Left ventricle myocardium superior (tissue), 1 donor: ENCODE measurements at regions not wholly inside any gene's neighbourhood (a gene's known extent, or its start where the extent isn't known, plus 50 kb on each side); places are given as distances from the start of the nearest gene placed in this dataset.

ENCODE experiments used
- ATAC-seq: fragments of 200-7000 bp; cut with Tn5 transposase; one replicate; pipeline ENCODE4 v1.9.1; 2020; ENCODE audit warnings: mild to moderate bottlenecking, moderate library complexity
- DNase-seq: peaks from one replicate; pipeline ENCODE4 v3.0.0-alpha.2; 2020
- intact Hi-C: fragments of 100-400 bp; cut with micrococcal nuclease; formaldehyde crosslinking; loops from one replicate; pipeline ENCODE4 v1.11.0; 2022
- donor health status: DM: no; HTN: yes; CAD: no; lungs with severe emphysema.

DNA sequence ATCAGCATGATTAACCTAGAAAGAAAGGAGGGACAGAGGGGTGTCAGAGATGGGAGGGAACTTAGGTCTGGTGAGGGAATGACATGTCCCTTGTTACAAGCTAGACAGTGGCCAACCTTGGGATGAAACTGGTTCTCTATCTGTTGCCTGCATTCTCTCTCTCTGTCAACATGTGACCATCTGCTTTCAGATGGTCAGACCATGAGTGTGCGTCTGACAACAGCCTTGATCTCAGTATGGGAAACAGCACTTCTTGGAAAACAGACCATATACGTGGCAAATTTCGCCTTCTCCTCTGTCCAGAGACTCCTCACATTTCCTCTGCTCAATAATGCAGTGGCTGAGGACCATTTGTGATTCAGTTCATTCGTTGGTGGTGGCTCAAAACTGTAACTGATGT lies 845.9 kb downstream of the TYW1 start:
- no peak for DNase-seq
- no peak for ATAC-seq
- intact Hi-C loops, result no loop called here

DNA sequence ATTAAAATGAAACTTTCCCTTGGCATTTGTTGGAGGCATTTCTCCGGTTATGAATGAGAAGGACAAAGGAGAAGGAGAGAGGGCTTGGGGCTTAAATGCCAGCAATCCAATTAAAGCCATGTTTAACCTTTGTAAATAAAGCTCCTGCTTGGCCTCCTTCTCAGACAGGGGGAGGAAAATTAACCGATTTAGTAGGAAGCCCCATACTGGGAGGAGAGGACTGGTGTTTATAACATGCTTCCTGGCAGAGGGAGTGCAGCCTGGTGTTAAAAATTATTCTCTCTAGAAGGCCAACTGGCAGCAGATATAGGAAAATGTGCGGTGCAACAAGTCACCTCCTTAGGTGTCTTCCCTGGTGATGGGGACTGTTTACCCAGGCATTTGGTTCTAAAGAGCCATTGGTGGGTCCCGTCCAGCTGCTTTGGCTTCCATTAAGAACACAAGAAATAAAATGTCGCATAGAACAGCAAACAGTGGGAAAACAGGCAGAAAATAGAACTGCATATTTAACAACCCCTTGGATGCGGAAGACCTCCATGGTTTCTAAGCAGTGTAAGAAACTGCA lies 846.5 kb downstream of the TYW1 start:
- intact Hi-C loops, result no loop called here
- DNase-seq, result no peak
- no peak for ATAC-seq

DNA sequence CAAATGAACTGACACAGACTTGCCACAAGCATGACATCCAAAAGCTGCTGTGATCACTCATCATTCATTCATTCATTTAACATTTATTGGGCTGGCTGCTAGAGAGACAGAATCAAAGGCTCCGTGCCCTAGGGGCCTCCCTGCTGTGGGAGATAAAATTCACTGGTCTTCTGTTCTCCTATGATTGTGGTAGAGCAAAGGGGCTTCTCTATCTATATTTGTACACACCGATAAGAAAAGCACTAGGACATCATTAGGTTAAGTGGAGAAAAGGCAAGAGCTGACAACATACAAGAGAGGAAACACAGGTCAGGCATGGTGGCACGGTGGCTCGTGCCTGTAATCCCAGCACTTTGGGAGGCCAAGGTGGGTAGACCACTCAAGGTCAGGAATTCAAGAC lies 847.0 kb downstream of the TYW1 start:
- no peak for ATAC-seq

DNA sequence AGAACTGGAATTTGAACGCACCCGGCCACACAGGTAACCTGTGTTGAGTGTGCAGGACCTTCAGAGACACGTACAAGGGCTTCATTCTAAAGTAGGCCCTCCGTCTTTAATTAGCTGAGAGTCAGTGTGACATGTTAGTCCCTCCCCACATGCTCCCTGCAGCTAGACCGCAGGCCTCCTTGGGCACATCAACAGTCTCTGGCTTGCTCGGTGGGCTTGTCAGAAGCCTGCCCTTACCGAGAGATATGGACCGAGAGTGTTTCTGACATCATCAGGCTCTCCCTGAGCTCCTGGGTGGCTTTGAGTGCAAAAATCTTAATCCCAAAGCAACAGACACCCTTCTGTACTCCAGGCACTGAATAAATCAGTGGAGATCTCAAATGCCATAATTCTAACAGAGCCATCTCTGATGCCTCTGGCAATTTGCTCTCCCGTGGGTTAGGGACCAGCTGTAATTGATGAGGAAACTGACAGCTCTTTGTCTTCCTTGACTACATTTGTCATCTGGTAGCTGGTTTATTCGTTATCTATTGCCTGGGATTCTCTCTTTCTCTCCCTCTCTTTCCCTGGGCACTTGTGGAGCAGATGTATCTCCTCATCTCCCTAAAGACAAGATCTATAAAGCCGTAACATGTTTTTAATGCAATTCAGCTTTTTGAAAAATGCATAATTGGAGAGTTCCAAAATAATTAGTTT lies 850.6 kb downstream of the TYW1 start:
- DNase-seq (no peak), ATAC-seq (no peak)
- intact Hi-C loops, result no loop called here

More for the DNA sequence above, 847.0 kb downstream of the TYW1 start:
- intact Hi-C loops, result no loop called here
- no peak for DNase-seq

DNA sequence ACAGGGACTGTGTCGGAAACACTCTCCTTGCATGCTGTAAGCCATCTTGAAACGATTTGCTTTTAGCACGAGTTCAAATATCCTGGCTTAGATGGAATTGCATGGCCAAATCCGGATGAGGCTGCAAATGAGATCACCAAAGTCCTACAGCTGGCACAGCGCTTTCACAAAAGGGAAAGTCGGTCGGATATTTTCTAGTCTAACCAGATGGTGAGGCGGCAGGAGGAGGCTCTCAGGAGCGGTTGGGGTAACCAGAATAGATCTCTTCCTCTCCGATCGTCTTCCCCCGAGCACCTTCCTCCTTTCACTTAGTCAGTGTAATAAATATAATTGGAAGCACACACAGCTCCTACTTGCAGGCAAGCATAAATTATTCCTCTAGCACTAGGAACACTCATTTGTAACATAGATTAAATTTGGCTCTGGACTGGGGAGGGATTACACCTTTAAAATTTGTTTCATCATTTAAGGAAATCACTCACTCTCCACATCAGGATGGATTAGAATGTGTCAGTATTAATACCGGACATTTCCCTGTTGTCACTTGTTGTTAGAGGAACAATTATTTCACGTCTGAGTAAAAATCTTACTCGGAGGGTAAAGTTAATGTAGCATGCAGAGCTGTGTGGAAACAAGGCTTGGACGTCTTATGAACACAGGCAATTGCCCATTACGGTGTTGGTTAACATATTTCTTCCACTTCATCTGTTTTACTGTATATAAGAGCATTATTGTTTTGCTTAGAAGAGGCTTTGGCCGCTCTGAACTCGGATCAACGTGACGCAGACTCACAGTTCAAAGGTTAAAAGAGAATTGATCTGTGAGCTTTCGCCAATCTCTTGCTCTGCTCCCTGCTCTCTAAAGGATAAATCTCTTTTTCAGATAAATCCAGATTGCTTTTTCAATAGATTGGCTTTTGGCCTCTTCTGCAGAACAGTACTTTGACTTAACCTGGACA lies 857.9 kb downstream of the TYW1 start:
- intact Hi-C loops, result no loop called here
- ATAC-seq (no peak), DNase-seq (no peak)

DNA sequence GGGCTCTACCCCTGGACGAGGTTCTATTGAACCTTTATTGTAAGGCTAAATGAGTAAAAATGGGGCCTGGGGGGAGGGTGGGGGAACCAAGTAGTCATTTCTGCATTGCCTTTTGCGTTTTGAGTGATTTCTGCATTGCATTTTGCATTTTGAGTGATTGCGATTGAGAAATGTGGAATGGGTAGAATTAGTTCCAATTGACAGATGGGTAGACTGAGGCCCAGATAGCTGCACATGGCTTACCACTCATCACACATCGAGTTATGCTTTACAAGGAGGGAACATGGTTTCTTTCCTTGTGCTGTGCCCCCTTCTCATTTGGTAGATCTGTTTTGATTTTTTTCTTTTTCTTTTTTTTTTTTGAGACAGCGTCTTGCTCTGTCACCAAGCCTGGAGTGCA lies 858.7 kb downstream of the TYW1 start:
- ATAC-seq (no peak), DNase-seq (no peak)
- intact Hi-C loops, result no loop called here

DNA sequence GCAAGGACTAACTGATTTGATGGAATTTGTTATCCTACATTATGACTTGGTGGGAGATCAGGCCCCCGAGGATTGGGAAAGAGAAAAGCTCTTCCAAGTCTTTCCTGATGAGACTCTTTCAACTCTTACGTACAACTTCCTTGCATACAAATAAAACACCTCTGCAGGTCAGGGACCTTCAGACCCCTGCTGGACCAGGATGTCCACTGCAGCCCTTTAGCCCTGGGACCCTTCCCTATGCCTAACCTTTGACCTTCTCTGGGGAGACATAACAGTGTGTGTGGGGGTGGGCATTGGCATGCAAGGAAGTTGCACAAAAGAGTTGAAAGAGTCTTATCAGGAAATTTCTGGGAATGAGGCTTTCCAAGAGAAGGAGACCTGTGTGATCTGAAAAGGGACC lies 859.4 kb downstream of the TYW1 start:
- DNase-seq (no peak), ATAC-seq (no peak)
- intact Hi-C loops, result no loop called here

DNA sequence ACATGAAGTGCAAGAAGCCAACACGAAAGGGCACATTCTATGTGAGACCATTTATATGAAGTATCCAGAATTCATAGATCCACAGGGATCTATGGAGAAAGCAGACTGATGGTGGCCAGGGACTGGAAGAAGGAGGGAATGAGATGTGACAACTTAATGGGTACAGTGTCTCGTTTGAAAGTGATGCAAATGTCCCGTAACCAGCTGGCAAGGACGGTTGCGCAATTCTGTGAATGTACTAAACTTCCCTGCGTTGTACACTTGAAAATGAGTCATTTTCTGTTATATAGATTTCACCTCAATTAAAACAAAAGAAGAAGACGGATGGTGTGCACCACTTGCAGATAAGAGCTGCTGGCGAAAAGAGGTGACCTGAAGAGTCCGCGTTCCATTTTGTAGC lies 861.1 kb downstream of the TYW1 start:
- no peak for ATAC-seq
- DNase-seq, result no peak
- intact Hi-C loops, result no loop called here

DNA sequence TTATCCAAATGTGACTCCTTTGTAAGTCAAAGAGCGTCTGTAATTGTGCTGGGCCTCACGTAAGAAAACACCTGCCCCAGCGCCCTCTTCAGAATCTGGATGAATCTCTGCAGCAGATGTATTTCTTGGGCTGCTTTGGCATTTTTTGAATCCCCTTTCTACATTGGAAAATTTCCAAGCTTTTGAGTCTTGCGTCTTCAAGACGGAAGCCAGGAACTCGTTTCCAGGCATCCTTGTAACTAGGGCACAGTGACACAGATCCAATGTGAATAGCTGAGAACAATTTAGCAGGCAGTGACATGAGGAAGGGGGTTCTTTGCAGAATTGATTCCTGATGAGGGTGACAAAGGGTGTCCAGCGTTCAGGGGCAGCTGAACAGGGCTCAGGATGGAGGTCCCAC lies 862.3 kb downstream of the TYW1 start:
- ATAC-seq (no peak), DNase-seq (no peak)
- intact Hi-C loops, result no loop called here

DNA sequence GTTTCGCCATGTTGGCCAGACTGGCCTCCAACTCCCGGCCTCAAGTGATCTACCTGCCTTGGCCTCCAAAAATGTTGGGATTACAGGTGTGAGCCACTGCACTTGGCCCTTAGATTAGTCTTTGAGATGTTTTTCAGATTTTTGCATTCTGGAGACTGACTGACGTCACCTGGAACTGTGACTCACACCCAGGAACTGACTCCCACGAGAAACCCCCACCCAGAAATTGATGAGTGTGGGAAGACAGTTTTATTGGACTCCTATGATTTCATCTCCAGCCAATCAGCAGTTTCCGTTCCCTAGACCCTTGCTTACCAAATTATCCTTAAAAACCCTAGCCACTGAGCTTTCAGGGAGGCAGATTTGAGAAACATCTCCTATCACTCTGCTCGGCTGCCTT lies 867.3 kb downstream of the TYW1 start:
- no peak for ATAC-seq

DNA sequence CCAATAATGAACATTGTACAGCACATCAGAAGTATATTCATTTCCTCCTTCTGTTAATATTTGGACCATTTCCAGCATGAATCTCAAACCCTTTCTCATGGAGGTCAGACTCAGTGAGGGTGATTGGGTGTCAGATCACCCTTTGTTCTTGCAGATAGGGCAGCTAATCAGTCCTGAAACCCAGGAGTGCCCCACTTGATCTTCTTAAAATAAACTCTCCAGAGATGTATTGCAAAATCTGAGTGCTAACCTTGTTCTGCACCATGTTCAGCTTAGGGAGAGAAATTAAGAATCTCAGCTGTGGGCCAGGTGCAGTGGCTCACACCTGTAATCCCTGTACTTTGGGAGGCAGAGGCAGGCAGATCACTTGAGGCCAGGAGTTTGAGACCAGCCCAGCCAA lies 869.4 kb downstream of the TYW1 start:
- ATAC-seq (no peak), DNase-seq (no peak)
- intact Hi-C loops, result no loop called here

More for the DNA sequence above, 867.3 kb downstream of the TYW1 start:
- no peak for DNase-seq
- intact Hi-C loops, result no loop called here

DNA sequence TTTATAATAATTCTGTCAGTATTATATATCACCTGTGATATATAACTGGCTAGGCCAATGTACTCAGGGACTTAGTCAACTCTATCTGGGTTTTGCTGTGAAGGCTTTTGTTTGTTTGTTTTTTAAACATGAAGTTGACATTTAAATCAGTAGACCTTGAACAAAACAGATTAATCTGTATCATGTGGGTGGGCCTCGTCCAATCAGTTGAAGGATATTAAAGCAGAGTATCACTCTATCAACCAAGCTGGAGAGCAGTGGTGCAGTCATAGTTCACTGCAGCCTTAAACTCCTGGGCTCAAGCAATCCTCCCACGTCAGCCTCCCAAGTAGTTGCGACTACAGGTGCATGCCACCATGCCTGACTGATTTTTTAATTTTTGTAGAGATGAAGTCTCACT lies 870.2 kb downstream of the TYW1 start:
- ATAC-seq, result no peak
- no peak for DNase-seq
- intact Hi-C loops, result no loop called here

DNA sequence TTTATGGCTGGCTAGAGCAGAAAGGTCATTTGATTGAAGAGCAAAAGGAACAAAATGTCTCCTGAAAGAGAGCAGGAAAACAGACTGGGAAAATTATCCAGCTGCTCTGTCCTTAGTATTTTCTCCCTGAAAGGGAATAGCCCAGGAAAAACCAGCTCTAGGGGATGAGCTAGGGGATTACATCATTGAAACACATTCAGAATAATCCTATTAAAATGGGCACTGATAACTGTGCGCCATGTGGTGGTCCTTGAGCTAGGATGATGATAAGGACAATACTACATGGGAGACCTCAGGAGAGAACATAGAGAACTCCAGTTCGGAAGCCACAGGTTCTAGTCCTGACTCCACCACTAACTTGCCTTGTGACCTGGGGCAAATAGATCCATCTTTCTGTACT lies 873.8 kb downstream of the TYW1 start:
- intact Hi-C loops, result no loop called here
- DNase-seq (no peak), ATAC-seq (no peak)

DNA sequence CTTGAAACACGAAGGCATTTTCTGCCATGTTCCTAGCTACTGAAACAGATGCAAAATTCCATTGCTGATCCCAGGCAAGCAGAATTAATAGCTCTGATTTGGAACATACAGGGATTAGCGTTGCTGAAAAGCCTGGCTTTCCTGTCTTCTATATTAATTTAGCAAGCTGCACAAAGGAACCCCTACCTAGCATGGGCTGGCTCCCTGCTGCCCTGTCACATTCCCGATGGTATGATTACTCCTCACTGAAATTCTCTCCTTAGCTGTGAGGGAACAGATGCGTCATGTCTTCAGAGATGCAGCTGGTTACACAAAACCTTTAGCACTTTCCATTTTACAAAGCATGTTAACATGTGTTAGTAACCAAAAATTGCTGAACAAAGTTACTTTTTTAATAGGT lies 878.9 kb downstream of the TYW1 start:
- intact Hi-C loops, result no loop called here
- DNase-seq (no peak), ATAC-seq (no peak)

DNA sequence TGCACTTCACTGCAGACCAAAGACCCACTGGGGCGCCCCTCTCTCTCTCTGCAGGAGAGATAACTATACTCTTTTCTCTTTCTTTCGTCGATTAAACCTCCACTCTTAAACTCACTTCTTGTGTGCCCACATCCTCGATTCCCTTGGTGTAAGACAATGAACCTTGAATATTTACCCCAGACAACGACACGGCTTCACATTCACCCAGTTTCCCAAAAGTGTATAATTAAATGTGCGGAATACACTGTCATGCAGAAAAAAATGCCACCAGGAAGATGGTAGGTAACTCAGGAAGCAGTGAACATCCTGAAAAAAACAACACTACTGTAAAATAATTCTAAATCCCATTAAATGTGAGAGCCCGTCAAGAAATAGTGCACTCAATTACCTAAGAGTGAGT lies 882.2 kb downstream of the TYW1 start:
- ATAC-seq (no peak), DNase-seq (no peak)
- intact Hi-C loops, result no loop called here

DNA sequence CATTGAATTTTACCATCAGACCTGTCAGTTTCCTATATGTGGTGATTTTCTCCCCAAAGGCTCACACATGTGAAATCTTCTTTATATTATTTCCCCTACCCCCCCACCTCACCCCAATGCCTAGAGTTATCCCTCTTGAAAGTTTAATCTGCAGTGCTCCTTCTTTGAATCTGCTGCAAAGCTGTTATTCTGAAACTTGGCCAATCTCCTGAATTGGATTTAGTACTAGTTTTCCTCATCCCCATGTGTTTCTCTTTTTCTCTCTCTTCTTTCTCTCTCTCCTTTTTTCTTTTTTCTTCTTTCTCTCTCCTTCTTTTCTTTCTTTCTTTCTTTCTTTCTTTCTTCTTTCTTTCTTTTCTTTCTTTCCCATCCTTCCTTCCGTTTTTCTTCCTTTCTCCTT lies 886.2 kb downstream of the TYW1 start:
- DNase-seq (no peak), ATAC-seq (no peak)
- intact Hi-C loops, result no loop called here

DNA sequence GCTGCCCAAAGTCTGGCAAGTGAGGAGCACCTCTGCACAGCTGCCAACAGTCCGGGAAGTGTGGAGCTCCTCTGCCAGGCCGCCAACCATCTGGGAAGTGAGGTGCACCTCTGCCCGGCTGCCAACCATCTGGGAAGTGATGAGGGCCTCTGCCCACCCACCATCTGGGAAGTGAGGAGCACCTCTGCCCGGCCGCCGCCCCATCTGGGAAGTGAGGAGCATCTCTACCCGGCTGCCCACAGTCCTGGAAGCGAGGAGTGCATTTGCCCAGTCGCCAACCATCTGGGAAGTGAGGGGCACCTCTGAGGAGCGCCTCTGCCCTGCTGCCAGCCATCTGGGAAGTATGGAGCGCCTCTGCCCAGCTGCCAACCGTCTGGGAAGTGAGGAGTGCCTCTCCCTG lies 893.7 kb downstream of the TYW1 start:
- ATAC-seq, result no peak
- DNase-seq, result no peak
- intact Hi-C loops, result no loop called here

DNA sequence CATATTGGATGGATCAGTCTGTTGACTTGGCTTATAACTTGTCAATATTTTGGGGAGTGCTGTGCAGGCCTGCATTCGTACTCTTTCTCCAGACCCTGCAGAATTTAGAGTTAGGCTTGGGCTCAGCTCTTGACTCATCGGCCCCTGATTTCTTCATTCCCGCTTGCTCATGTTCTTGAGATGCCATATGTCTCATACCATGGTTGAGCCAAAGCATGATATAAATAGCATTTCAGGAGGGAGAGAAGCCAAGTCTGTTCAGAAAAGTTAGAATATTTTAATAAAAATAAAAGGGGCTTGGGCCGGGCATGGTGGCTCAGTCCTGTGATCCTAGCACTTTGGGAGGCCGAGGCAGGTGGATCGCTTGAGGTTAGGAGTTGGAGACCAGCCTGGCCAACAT lies 898.1 kb downstream of the TYW1 start:
- ATAC-seq, result no peak
- intact Hi-C loops, result no loop called here
- DNase-seq, result no peak

DNA sequence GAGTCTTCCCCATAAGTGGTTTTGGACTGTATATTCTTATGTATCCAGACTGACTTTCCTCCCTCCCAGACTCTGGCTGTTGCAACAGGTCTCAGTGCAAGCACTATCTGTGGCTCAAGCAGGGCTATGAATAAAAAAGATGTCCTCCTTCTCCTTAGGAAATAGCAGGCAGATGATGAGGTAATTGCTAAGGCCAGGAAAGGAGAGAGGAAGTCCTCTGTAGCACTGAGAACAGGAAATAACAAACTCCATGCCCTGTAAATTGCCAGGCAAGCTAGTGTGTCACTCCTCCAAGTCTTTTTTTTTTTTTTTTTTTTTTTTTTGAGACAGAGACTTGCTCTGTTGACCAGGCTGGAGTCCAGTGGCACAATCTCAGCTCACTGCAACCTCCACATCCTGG lies 900.1 kb downstream of the TYW1 start:
- intact Hi-C loops, result no loop called here
- DNase-seq, result no peak
- ATAC-seq, result no peak

DNA sequence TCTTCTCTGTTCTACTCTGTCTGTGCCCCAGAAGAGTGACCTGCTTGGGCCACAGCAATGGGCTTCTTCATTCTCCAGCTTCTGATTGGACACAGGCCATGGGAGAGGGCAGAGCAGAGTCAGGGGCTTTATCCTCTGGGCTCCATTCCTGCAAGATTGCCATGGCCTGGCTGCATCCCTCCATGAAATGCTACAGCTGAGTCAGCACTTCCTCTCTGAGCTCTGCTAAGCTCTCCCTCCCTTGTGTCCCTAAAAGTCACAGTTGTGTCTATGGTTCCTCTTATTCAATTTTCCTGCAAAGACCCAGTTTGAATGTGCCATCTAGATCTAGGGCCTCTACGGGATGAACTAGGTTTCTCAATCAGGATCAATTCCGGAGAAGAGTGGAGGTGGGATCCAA lies 903.8 kb downstream of the TYW1 start:
- DNase-seq, result no peak
- intact Hi-C loops, result no loop called here
- no peak for ATAC-seq
